GM23338 (cell line): ENCODE measurements at regions not wholly inside any gene's neighbourhood (a gene's known extent, or its start where the extent isn't known, plus 50 kb on each side); places are given as distances from the start of the nearest gene placed in this dataset.

ENCODE experiments used
- ATAC-seq: fragments of 200-7000 bp; cut with Tn5 transposase; 3 replicates; pipeline ENCODE4 v1.9.1; 2020
- DNase-seq: peaks from one replicate; pipeline ENCODE4 v3.0.0-alpha.2; 2015; ENCODE audit warnings: low spot score
- H2AFZ ChIP-seq: fragments of 200-600 bp; sonication (generic); 2 replicates; pipeline ENCODE4 v1.8.0; 2016; ENCODE audit warnings: antibody characterized with exemption, mild to moderate bottlenecking, moderate library complexity
- H3F3A ChIP-seq: fragments of 200-600 bp; sonication (generic); replicated peaks from 2 replicates; pipeline ENCODE4 v1.8.0; 2017; ENCODE audit warnings: antibody characterized with exemption, mixed run types, low read depth
- H3K27ac ChIP-seq: fragments of 200-600 bp; sonication (generic); 2 replicates; pipeline ENCODE4 v1.6.1; 2016; ENCODE audit warnings: low read depth
- H3K27me3 ChIP-seq: fragments of 200-600 bp; sonication (generic); 2 replicates; pipeline ENCODE4 v1.8.0; 2016; ENCODE audit warnings: mild to moderate bottlenecking, mixed run types, moderate library complexity; ENCODE audit not compliant: insufficient read depth
- H3K36me3 ChIP-seq: fragments of 200-600 bp; sonication (generic); 2 replicates; pipeline ENCODE4 v1.8.0; 2016; ENCODE audit warnings: mild to moderate bottlenecking; ENCODE audit not compliant: insufficient read depth
- H3K4me1 ChIP-seq: fragments of 200-600 bp; sonication (generic); 2 replicates; pipeline ENCODE4 v1.8.0; 2016; ENCODE audit warnings: mild to moderate bottlenecking, moderate library complexity; ENCODE audit not compliant: insufficient read depth
- H3K4me2 ChIP-seq: fragments of 200-600 bp; sonication (generic); 2 replicates; pipeline ENCODE4 v1.7.1; 2017; ENCODE audit warnings: mixed run types
- H3K4me3 ChIP-seq: fragments of 200-600 bp; sonication (generic); 2 replicates; pipeline ENCODE4 v1.6.1; 2016; ENCODE audit warnings: mixed run types
- H3K79me2 ChIP-seq: fragments of 200-600 bp; sonication (generic); replicated peaks from 2 replicates; pipeline ENCODE4 v1.8.0; 2017; ENCODE audit warnings: mild to moderate bottlenecking; ENCODE audit not compliant: insufficient read depth
- H3K9me2 ChIP-seq: fragments of 200-600 bp; sonication (generic); 2 replicates; pipeline ENCODE4 v1.8.0; 2017; ENCODE audit not compliant: insufficient read depth
- H4K20me1 ChIP-seq: fragments of 200-600 bp; sonication (generic); replicated peaks from 2 replicates; pipeline ENCODE4 v1.8.0; 2017; ENCODE audit warnings: mild to moderate bottlenecking; ENCODE audit not compliant: insufficient read depth
- H3K27ac Mint-ChIP-seq: 2 replicates; pipeline ENCODE4 v1.8.0; 2020; ENCODE audit warnings: inconsistent platforms, mild to moderate bottlenecking, moderate library complexity, mixed read lengths
- H3K27me3 Mint-ChIP-seq: 3 replicates; pipeline ENCODE4 v1.8.0; 2022; ENCODE audit warnings: low read depth, mild to moderate bottlenecking, moderate library complexity, mixed read lengths, inconsistent platforms; ENCODE audit not compliant: insufficient read depth, poor library complexity
- H3K36me3 Mint-ChIP-seq: 3 replicates; pipeline ENCODE4 v1.8.0; 2021; ENCODE audit warnings: low read depth, mild to moderate bottlenecking, inconsistent platforms, moderate library complexity, mixed read lengths
- H3K4me1 Mint-ChIP-seq: 3 replicates; pipeline ENCODE4 v1.8.0; 2020; ENCODE audit warnings: mild to moderate bottlenecking, inconsistent platforms, mixed read lengths
- H3K4me3 Mint-ChIP-seq: 3 replicates; pipeline ENCODE4 v1.8.0; 2021; ENCODE audit warnings: moderate library complexity, mild to moderate bottlenecking, inconsistent platforms, mixed read lengths
- H3K9me3 Mint-ChIP-seq: 3 replicates; pipeline ENCODE4 v1.8.0; 2020; ENCODE audit warnings: moderate library complexity, mild to moderate bottlenecking, inconsistent platforms, mixed read lengths
- CREB1 ChIP-seq: fragments of 250-450 bp; sonication (Bioruptor Pico); IDR thresholded peaks from 2 replicates; pipeline ENCODE4 v1.5.0; 2020; ENCODE audit warnings: low read depth, mild to moderate bottlenecking, moderate library complexity
- ETS1 ChIP-seq: IDR thresholded peaks from 2 replicates; pipeline ENCODE4 v1.6.1; 2016; ENCODE audit warnings: antibody characterized with exemption
- EZH2 ChIP-seq: fragments of 200-600 bp; sonication (generic); IDR thresholded peaks from one replicate; pipeline ENCODE4 v1.8.0; 2017; ENCODE audit warnings: antibody characterized with exemption, mild to moderate bottlenecking, low read depth; ENCODE audit not compliant: unreplicated experiment
- EZH2phosphoT487 ChIP-seq: fragments of 200-600 bp; sonication (generic); IDR thresholded peaks from one replicate; pipeline ENCODE4 v1.8.1; 2018; ENCODE audit warnings: antibody characterized with exemption; ENCODE audit not compliant: unreplicated experiment
- POLR2AphosphoS5 ChIP-seq: IDR thresholded peaks from 2 replicates; pipeline ENCODE4 v1.6.1; 2016; ENCODE audit warnings: antibody characterized with exemption, low read depth
- STAT1 ChIP-seq: IDR thresholded peaks from one replicate; pipeline ENCODE4 v1.6.1; 2016; ENCODE audit warnings: antibody characterized with exemption; ENCODE audit not compliant: unreplicated experiment
- ZNF114 ChIP-seq: fragments of 250-450 bp; sonication (Bioruptor Pico); IDR thresholded peaks from 2 replicates; pipeline ENCODE4 v1.5.0; 2020; ENCODE audit warnings: mild to moderate bottlenecking, moderate library complexity
- ZNF331 ChIP-seq: fragments of 250-450 bp; sonication (Bioruptor Pico); IDR thresholded peaks from 2 replicates; pipeline ENCODE4 v1.5.0; 2020; ENCODE audit warnings: low read depth, mild to moderate bottlenecking, moderate library complexity
- TF ChIP-seq, protein P1 (sequence below), 2 experiments: fragments of 200-600 bp in 1 of 2; sonication (generic) in 1 of 2; conservative IDR thresholded peaks; 2 replicates each; pipeline versions ENCODE4 v1.5.1 to v1.6.1; 2016 to 2017; ENCODE audit warnings: antibody characterized with exemption in 2 of 2, low read depth in 2 of 2, mild to moderate bottlenecking in 2 of 2, moderate library complexity in 1 of 2

GRCh38 chr3:177340243-177340830, 143.1 kb upstream of the TBL1XR1 start:
- Mint-ChIP-seq H3K27me3 (peaks cover 33% of the 10 kb centered on the region), H3K36me3 (no peaks in the 10 kb centered on the region), H3K4me1 (peaks cover 8% of the 10 kb centered on the region; the same call in 2 of the 3 replicates), H3K9me3 (no peaks in the 10 kb centered on the region), H3K27ac (no peak overlapping the region), H3K4me3 (no peak overlapping the region)
- DNase-seq (no peak), ATAC-seq (no peak)
- H3K4me3 ChIP-seq = no peak overlapping the region
- no peaks in the 10 kb centered on the region for H3F3A ChIP-seq
- no peaks in the 10 kb centered on the region; the same call in 1 of the 2 replicates for H4K20me1 ChIP-seq
- peaks cover 2% of the 10 kb centered on the region; the same call in 1 of the 2 replicates for H3K4me1 ChIP-seq
- H3K36me3 ChIP-seq = no peaks in the 10 kb centered on the region
- H3K79me2 ChIP-seq = no peaks in the 10 kb centered on the region
- no peak for TF ChIP-seq EZH2
- TF ChIP-seq, protein P1, sequence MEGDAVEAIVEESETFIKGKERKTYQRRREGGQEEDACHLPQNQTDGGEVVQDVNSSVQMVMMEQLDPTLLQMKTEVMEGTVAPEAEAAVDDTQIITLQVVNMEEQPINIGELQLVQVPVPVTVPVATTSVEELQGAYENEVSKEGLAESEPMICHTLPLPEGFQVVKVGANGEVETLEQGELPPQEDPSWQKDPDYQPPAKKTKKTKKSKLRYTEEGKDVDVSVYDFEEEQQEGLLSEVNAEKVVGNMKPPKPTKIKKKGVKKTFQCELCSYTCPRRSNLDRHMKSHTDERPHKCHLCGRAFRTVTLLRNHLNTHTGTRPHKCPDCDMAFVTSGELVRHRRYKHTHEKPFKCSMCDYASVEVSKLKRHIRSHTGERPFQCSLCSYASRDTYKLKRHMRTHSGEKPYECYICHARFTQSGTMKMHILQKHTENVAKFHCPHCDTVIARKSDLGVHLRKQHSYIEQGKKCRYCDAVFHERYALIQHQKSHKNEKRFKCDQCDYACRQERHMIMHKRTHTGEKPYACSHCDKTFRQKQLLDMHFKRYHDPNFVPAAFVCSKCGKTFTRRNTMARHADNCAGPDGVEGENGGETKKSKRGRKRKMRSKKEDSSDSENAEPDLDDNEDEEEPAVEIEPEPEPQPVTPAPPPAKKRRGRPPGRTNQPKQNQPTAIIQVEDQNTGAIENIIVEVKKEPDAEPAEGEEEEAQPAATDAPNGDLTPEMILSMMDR (conservative IDR thresholded peaks at IDR 0.05; ENCODE audit: low read depth in 2 of 2) = no peak
- TF ChIP-seq EZH2phosphoT487 = no peak
- TF ChIP-seq CREB1 (CRISPR knock-in tag) = no peak
- no peak for TF ChIP-seq ZNF331
- no peak for TF ChIP-seq ZNF114 (CRISPR knock-in tag)
- TF ChIP-seq ETS1 = no peak
- TF ChIP-seq POLR2AphosphoS5 = no peak
- no peak overlapping the region for H2AFZ ChIP-seq
- H3K4me2 ChIP-seq = no peak overlapping the region
- no peak overlapping the region for H3K27ac ChIP-seq
- peaks cover 42% of the 10 kb centered on the region for H3K27me3 ChIP-seq
- no peaks in the 10 kb centered on the region for H3K9me2 ChIP-seq

DNA sequence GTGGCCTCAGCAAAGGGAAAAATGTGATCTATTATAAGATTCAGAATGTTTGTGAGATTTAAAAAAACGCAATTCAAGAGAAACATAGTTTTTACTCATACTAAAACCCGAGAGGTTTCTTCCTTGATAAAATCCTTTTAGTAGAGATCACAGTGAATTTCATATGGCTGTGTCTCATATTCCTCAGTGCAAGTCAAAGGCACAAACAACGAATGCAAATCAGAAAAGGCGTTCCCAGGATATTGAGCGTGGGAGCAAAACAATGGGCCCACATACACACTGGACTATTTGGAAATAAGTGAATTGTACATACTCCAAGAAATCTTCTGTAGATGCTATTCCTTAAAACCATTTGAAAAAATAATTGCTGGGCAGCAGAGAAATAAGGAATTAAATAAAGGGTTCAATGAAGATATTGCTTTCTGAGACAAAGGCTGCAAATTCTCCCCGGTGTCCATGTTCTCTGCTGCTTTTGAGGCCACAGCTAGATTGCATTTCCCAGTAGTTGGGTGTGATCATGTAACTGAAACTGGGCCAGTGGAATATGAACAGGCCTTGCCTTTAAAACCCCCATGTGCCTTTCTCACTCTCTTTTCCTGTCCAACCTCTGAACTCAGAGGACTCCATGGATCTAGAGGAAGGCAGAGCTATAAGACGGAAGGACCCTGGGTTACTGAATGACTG, 144.6 kb upstream of the TBL1XR1 start:
- Histone ChIP-seq H3K36me3 (no peaks in the 10 kb centered on the region), H3K4me2 (no peak overlapping the region), H3K79me2 (no peaks in the 10 kb centered on the region), H3K27ac (no peak overlapping the region), H2AFZ (no peak overlapping the region), H3K9me2 (no peaks in the 10 kb centered on the region), H3K27me3 (peaks cover 57% of the 10 kb centered on the region), H3K4me1 (peaks cover 13% of the 10 kb centered on the region), H4K20me1 (no peaks in the 10 kb centered on the region; the same call in 1 of the 2 replicates), H3F3A (no peaks in the 10 kb centered on the region), H3K4me3 (no peak overlapping the region)
- no peak for ATAC-seq
- Mint-ChIP-seq H3K4me1 (peaks cover 18% of the 10 kb centered on the region; the same call in 2 of the 3 replicates), H3K27ac (no peak overlapping the region), H3K36me3 (no peaks in the 10 kb centered on the region), H3K4me3 (no peak overlapping the region), H3K9me3 (no peaks in the 10 kb centered on the region), H3K27me3 (peaks cover 44% of the 10 kb centered on the region)
- no peak for DNase-seq
- no peak for TF ChIP-seq STAT1
- TF ChIP-seq CREB1 (CRISPR knock-in tag) = no peak
- TF ChIP-seq EZH2 = no peak
- TF ChIP-seq, protein P1 (conservative IDR thresholded peaks at IDR 0.05; ENCODE audit: low read depth in 2 of 2) = no peak
